Mesendoderm (in vitro differentiated cells): ENCODE measurements at regions not wholly inside any gene's neighbourhood (a gene's known extent, or its start where the extent isn't known, plus 50 kb on each side); places are given as distances from the start of the nearest gene placed in this dataset.

ENCODE experiments used
- DNase-seq: peaks from one replicate; pipeline ENCODE4 v3.0.0; 2013
- H2AK5ac ChIP-seq: 2 replicates; pipeline ENCODE4 v1.6.1; 2013; ENCODE audit warnings: low read length, inconsistent platforms
- H2BK120ac ChIP-seq: 2 replicates; pipeline ENCODE4 v1.6.1; 2013; ENCODE audit warnings: low read depth, mild to moderate bottlenecking, low read length, moderate library complexity, mixed read lengths
- H2BK15ac ChIP-seq: replicated peaks from 2 replicates; pipeline ENCODE4 v1.6.1; 2013; ENCODE audit warnings: low read depth, mild to moderate bottlenecking, moderate library complexity
- H2BK5ac ChIP-seq: 2 replicates; pipeline ENCODE4 v1.6.1; 2013; ENCODE audit warnings: low read length, inconsistent platforms
- H3K18ac ChIP-seq: 2 replicates; pipeline ENCODE4 v1.6.1; 2013; ENCODE audit warnings: mild to moderate bottlenecking, low read length, mixed read lengths
- H3K23ac ChIP-seq: one replicate; pipeline ENCODE4 v1.6.1; 2013; ENCODE audit warnings: low read length
- H3K27ac ChIP-seq: 2 replicates; pipeline ENCODE4 v1.5.1; 2013; ENCODE audit warnings: low read depth, mild to moderate bottlenecking, inconsistent platforms, low read length, moderate library complexity
- H3K27me3 ChIP-seq: 2 replicates; pipeline ENCODE4 v1.6.1; 2013; ENCODE audit warnings: low read length, control low read depth, mild to moderate bottlenecking, inconsistent platforms; ENCODE audit not compliant: insufficient read depth, poor library complexity
- H3K36me3 ChIP-seq: 2 replicates; pipeline ENCODE4 v1.6.1; 2013; ENCODE audit warnings: low read length, inconsistent platforms; ENCODE audit not compliant: control insufficient read depth, insufficient read depth
- H3K4ac ChIP-seq: one replicate; pipeline ENCODE4 v1.6.1; 2013; ENCODE audit warnings: low read depth, mild to moderate bottlenecking, low read length, moderate library complexity
- H3K4me1 ChIP-seq: 2 replicates; pipeline ENCODE4 v1.6.1; 2013; ENCODE audit warnings: low read depth, low read length, inconsistent platforms; ENCODE audit not compliant: control insufficient read depth
- H3K4me2 ChIP-seq: 2 replicates; pipeline ENCODE4 v1.6.1; 2013; ENCODE audit warnings: low read length
- H3K4me3 ChIP-seq: 2 replicates; pipeline ENCODE4 v1.5.1; 2013; ENCODE audit warnings: mild to moderate bottlenecking, low read length
- H3K56ac ChIP-seq: one replicate; pipeline ENCODE4 v1.6.1; 2013; ENCODE audit warnings: low read length
- H3K79me1 ChIP-seq: 2 replicates; pipeline ENCODE4 v1.6.1; 2013; ENCODE audit warnings: low read length, inconsistent platforms
- H3K79me2 ChIP-seq: 2 replicates; pipeline ENCODE4 v1.6.1; 2013; ENCODE audit warnings: mild to moderate bottlenecking, low read length; ENCODE audit not compliant: control insufficient read depth, insufficient read depth
- H3K9ac ChIP-seq: 2 replicates; pipeline ENCODE4 v1.6.1; 2013; ENCODE audit warnings: low read length, inconsistent platforms
- H4K5ac ChIP-seq: one replicate; pipeline ENCODE4 v1.6.1; 2013; ENCODE audit warnings: low read length
- H4K8ac ChIP-seq: one replicate; pipeline ENCODE4 v1.6.1; 2013; ENCODE audit warnings: low read depth, mild to moderate bottlenecking, control low read depth, low read length, moderate library complexity
- WGBS: extraction: QIAGEN DNeasy Blood & Tissue Kit; methylation state at CpG from one replicate; pipeline ENCODE4 v1.1.7; 2013; ENCODE audit warnings: low lambda C conversion rate, missing lambda C conversion rate; ENCODE audit not compliant: insufficient coverage; ENCODE audit errors: extremely low coverage; 5-methylcytosine and 5-hydroxymethylcytosine counted together

- Histone ChIP-seq H3K27me3 (no peaks in the 10 kb centered on the region), H3K4me2 (no peak overlapping the region), H3K4ac (no peak overlapping the region), H2BK15ac (no peak overlapping the region), H2BK120ac (no peak overlapping the region), H3K4me1 (no peaks in the 10 kb centered on the region), H3K9ac (no peak overlapping the region), H2AK5ac (no peak overlapping the region), H3K4me3 (no peak overlapping the region), H3K56ac (no peak overlapping the region), H3K23ac (no peak overlapping the region), H2BK5ac (no peak overlapping the region), H4K8ac (no peak overlapping the region), H3K27ac (no peak overlapping the region), H3K79me2 (no peaks in the 10 kb centered on the region), H3K36me3 (no peaks in the 10 kb centered on the region), H4K5ac (no peak overlapping the region), H3K79me1 (no peaks in the 10 kb centered on the region), H3K18ac (no peak overlapping the region)
- no CpG with 5 or more reads among the region's 1 CpG for WGBS
- DNase-seq, result no peak
These were observed 193.0 kb upstream of the SEMA3A start for GRCh38 chr7:84387595-84387994.

- Histone ChIP-seq H3K36me3 (no peaks in the 10 kb centered on the region), H3K56ac (no peak overlapping the region), H3K79me1 (no peaks in the 10 kb centered on the region), H3K27ac (no peak overlapping the region), H3K4me1 (no peaks in the 10 kb centered on the region), H3K9ac (no peak overlapping the region), H3K4me2 (no peak overlapping the region), H3K27me3 (no peaks in the 10 kb centered on the region), H2AK5ac (no peak overlapping the region), H3K4me3 (no peak overlapping the region), H2BK5ac (no peak overlapping the region), H2BK120ac (no peak overlapping the region), H4K8ac (no peak overlapping the region), H3K79me2 (no peaks in the 10 kb centered on the region), H3K23ac (no peak overlapping the region), H4K5ac (no peak overlapping the region), H3K4ac (no peak overlapping the region), H3K18ac (no peak overlapping the region), H2BK15ac (no peak overlapping the region)
- no peak for DNase-seq
- no CpG with 5 or more reads among the region's 1 CpG for WGBS
These were observed 189.8 kb upstream of the SEMA3A start for GRCh38 chr7:84384417-84384816.

GRCh38 chr7:84379446-84379845, 184.9 kb upstream of the SEMA3A start:
- WGBS, result no CpG with 5 or more reads among the region's 1 CpG
- no peak overlapping the region for H3K4me2 ChIP-seq
- no peak overlapping the region for H3K9ac ChIP-seq
- H4K5ac ChIP-seq, result no peak overlapping the region
- no peak overlapping the region for H2AK5ac ChIP-seq
- no peak overlapping the region for H3K4me3 ChIP-seq
- no peak overlapping the region for H3K56ac ChIP-seq
- no peaks in the 10 kb centered on the region for H3K27me3 ChIP-seq
- no peak overlapping the region for H3K4ac ChIP-seq
- no peaks in the 10 kb centered on the region for H3K79me1 ChIP-seq
- H2BK5ac ChIP-seq, result no peak overlapping the region
- no peak overlapping the region for H3K23ac ChIP-seq
- no peaks in the 10 kb centered on the region for H3K4me1 ChIP-seq
- DNase-seq, result no peak
- no peak overlapping the region for H2BK120ac ChIP-seq
- H3K27ac ChIP-seq, result no peak overlapping the region
- H3K36me3 ChIP-seq, result no peaks in the 10 kb centered on the region
- no peaks in the 10 kb centered on the region for H3K79me2 ChIP-seq
- H4K8ac ChIP-seq, result no peak overlapping the region
- H3K18ac ChIP-seq, result no peak overlapping the region
- no peak overlapping the region for H2BK15ac ChIP-seq

GRCh38 chr7:84372712-84373111, 178.1 kb upstream of the SEMA3A start:
- Histone ChIP-seq H2BK120ac (no peak overlapping the region), H2BK5ac (no peak overlapping the region), H3K9ac (no peak overlapping the region), H3K79me1 (no peaks in the 10 kb centered on the region), H3K4ac (no peak overlapping the region), H3K4me3 (no peak overlapping the region), H3K27ac (no peak overlapping the region), H3K79me2 (no peaks in the 10 kb centered on the region), H3K56ac (no peak overlapping the region), H3K23ac (no peak overlapping the region), H2AK5ac (no peak overlapping the region), H2BK15ac (no peak overlapping the region), H4K8ac (no peak overlapping the region), H3K27me3 (no peaks in the 10 kb centered on the region), H3K4me1 (no peaks in the 10 kb centered on the region), H3K18ac (no peak overlapping the region), H3K4me2 (no peak overlapping the region), H4K5ac (no peak overlapping the region), H3K36me3 (no peaks in the 10 kb centered on the region)
- no CpG with 5 or more reads among the region's 4 CpGs for WGBS
- no peak for DNase-seq

GRCh38 chr7:84372155-84372621, 177.6 kb upstream of the SEMA3A start:
- Histone ChIP-seq H3K18ac (no peak overlapping the region), H3K36me3 (no peaks in the 10 kb centered on the region), H4K8ac (no peak overlapping the region), H3K4me2 (no peak overlapping the region), H3K56ac (no peak overlapping the region), H3K4ac (no peak overlapping the region), H3K27ac (no peak overlapping the region), H4K5ac (no peak overlapping the region), H3K4me3 (no peak overlapping the region), H2BK120ac (no peak overlapping the region), H3K23ac (no peak overlapping the region), H3K79me1 (no peaks in the 10 kb centered on the region), H2BK15ac (no peak overlapping the region), H3K79me2 (no peaks in the 10 kb centered on the region), H3K27me3 (no peaks in the 10 kb centered on the region), H3K4me1 (no peaks in the 10 kb centered on the region), H2BK5ac (no peak overlapping the region), H3K9ac (no peak overlapping the region), H2AK5ac (no peak overlapping the region)
- no CpG with 5 or more reads among the region's 3 CpGs for WGBS
- DNase-seq, result no peak

- no peak overlapping the region for H3K9ac ChIP-seq
- H3K56ac ChIP-seq, result no peak overlapping the region
- no peak for DNase-seq
- H3K27me3 ChIP-seq, result no peaks in the 10 kb centered on the region
- no peak overlapping the region for H2BK5ac ChIP-seq
- H3K79me2 ChIP-seq, result no peaks in the 10 kb centered on the region
- H3K4me2 ChIP-seq, result no peak overlapping the region
- no peak overlapping the region for H3K23ac ChIP-seq
- H4K5ac ChIP-seq, result no peak overlapping the region
- no peak overlapping the region for H3K4me3 ChIP-seq
- no CpG with 5 or more reads among the region's 2 CpGs for WGBS
- no peak overlapping the region for H2AK5ac ChIP-seq
- no peak overlapping the region for H3K4ac ChIP-seq
- no peaks in the 10 kb centered on the region for H3K79me1 ChIP-seq
- H3K18ac ChIP-seq, result no peak overlapping the region
- H4K8ac ChIP-seq, result no peak overlapping the region
- H3K27ac ChIP-seq, result no peak overlapping the region
- no peaks in the 10 kb centered on the region for H3K4me1 ChIP-seq
- H2BK120ac ChIP-seq, result no peak overlapping the region
- H2BK15ac ChIP-seq, result no peak overlapping the region
- no peaks in the 10 kb centered on the region for H3K36me3 ChIP-seq
These were observed 175.5 kb upstream of the SEMA3A start for GRCh38 chr7:84370114-84370513.
